ENCODE measurements at regions not wholly inside any gene's neighbourhood (a gene's known extent, or its start where the extent isn't known, plus 50 kb on each side); places are given as distances from the start of the nearest gene placed in this dataset.

DNA sequence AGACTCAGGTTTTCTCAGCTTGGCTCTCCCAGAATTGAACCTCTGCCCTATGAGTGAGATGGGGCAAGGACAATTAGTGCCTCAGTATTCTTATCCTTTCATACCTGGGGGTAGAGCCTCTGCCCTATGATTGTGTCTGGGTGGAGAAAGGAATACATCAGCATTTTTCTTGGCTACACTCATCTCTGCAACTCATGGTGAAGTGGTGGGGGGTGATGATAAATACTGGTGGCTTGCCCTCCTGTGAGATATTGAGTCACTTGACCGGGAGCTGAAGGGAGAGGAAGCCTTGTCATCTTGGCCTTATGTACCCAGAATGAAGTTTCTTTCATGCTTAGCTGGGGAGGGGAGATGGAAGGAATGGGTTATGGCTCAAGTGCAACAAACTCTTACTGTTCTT is 71.3 kb upstream of the ENOX2 start:
- H3K4me3 ChIP-seq = no peak overlapping the region
- H3K4me1 ChIP-seq (replicated peaks in 1 of 2) = no peaks in the 10 kb centered on the region
- WGBS, 10 experiments = 0 to 50% methylated on average over 1 of the region's 1 CpG; no CpG with 5 or more reads in 8 of the 10 experiments
- H3K27ac ChIP-seq = no peak overlapping the region
- in situ Hi-C loops (cut with MboI; ENCODE audit: low pct_unique_long_range_greater_than_20kb in 2 of 9, low sequenced_read_pairs in 9 of 9, unreplicated experiment in 9 of 9) = no loop called here
- ATAC-seq (replicated peaks in 6 of 8) = no peak

DNA sequence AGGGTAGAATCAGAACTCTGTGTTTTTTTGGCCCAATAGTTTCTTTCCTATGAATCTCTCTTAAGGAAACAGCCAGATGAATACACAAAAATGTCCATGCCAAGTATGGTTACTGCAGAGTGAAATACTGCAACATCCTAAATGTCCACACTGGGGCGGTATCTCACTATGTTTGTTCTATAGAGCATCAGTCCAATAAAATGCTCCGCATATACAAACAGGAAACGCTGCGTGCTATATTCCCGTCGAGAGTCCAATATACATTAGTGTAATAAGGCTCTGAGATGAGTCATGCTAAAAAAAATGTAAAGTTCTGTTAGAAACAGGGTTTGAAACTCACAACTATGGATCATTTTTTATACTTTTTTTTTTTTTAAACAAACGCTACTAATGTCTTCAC is 72.9 kb upstream of the ENOX2 start:
- 0 to 100% (median 14%) methylated on average over 1 to 7 of the region's 7 CpGs; no CpG with 5 or more reads in 3 of the 10 experiments for WGBS, 10 experiments
- H3K4me1 ChIP-seq (replicated peaks in 1 of 2) = no peaks in the 10 kb centered on the region
- peak; percentile 60 to 94 (median 72) for ATAC-seq (replicated peaks in 6 of 8)
- H3K4me3 ChIP-seq = no peak overlapping the region
- H3K27ac ChIP-seq = no peak overlapping the region
- in situ Hi-C loops (cut with MboI; ENCODE audit: low pct_unique_long_range_greater_than_20kb in 2 of 9, low sequenced_read_pairs in 9 of 9, unreplicated experiment in 9 of 9) = loop anchor here in 7 of 9 experiments (25.0 kb wide), 2 partner anchors 661 to 686 kb away; no protein-coding TSS in a partner anchor

DNA sequence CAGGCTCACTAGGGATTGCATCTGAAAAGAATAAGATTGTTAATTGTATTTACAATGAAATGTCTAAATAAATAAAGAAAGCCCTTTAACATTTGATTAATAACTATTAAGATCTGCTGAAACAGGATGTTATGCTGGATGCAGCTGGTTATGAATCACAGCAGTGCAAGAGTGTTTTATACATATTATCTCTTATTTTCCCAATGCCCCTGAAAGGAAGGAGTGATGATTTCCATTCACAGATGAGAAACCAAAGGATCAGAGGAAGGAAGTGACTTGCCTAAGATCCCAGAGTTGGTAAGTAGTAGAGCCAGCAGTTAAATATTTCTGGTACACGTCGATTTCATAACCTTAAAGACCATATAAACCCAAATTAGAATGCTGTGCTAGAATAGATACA is 76.3 kb upstream of the ARHGAP36 start:
- in situ Hi-C loops (cut with MboI; ENCODE audit: low pct_unique_long_range_greater_than_20kb in 2 of 9, low sequenced_read_pairs in 9 of 9, unreplicated experiment in 9 of 9) = loop anchor here in 7 of 9 experiments (25.0 kb wide), 2 partner anchors 655 to 680 kb away; no protein-coding TSS in a partner anchor
- 32 to 100% (median 70%) methylated on average over 1 to 2 of the region's 2 CpGs; no CpG with 5 or more reads in 6 of the 10 experiments for WGBS, 10 experiments
- ATAC-seq (replicated peaks in 6 of 8) = no peak

DNA sequence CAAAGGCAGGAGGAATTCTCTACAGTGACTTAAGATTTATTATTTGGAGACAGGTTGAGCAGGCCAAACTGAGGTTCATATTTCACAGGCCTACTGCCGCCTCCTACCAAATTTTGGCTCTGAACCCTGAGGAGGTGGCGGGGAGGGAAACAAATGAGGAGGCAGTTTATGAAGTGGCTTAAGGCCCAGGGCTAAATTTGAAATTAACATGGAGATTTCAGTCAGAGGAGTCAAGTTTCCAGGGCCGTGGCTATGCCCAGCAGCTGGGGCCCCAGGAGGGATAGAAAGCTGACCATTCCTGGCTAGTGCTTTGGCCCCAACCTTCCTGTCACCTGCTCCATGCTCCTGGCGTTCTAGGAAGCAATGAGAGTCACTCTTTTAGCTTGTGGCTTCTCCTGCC is 73.4 kb upstream of the ARHGAP36 start:
- peak in 3 of 8 experiments; percentile 73 to 98 (median 91) for ATAC-seq (replicated peaks in 6 of 8)
- WGBS, 10 experiments = 29 to 83% methylated on average over 1 to 4 of the region's 4 CpGs; no CpG with 5 or more reads in 8 of the 10 experiments
- H3K4me1 ChIP-seq (replicated peaks in 1 of 2) = no peaks in the 10 kb centered on the region
- no peak overlapping the region for H3K27ac ChIP-seq
- in situ Hi-C loops (cut with MboI; ENCODE audit: low pct_unique_long_range_greater_than_20kb in 2 of 9, low sequenced_read_pairs in 9 of 9, unreplicated experiment in 9 of 9) = loop anchor here in 7 of 9 experiments (25.0 kb wide), 2 partner anchors 653 to 678 kb away; no protein-coding TSS in a partner anchor
- H3K4me3 ChIP-seq = no peak overlapping the region

More for the DNA sequence above, 76.3 kb upstream of the ARHGAP36 start:
- no peak overlapping the region for H3K27ac ChIP-seq
- H3K4me1 ChIP-seq (replicated peaks in 1 of 2) = no peaks in the 10 kb centered on the region
- H3K4me3 ChIP-seq = no peak overlapping the region

DNA sequence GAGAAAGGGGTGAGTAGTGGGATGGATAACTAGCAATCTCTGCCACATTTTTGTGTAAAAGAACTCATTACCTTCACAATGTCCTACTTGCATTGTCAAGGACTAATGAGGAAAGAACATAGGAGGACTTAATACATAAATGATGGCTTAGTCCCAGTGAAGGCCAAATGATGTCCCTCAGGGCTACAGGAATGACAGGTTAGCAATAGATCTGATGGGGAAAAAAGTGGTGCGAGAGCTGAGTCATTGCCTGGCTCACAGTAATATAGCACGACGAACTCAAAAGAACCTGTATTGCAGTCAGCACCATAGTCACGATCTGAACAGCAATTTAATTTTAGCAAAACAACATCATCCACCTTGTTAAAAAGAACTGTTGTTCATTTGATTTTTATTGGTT is 70.9 kb upstream of the ARHGAP36 start:
- no peak overlapping the region for H3K27ac ChIP-seq

DNA sequence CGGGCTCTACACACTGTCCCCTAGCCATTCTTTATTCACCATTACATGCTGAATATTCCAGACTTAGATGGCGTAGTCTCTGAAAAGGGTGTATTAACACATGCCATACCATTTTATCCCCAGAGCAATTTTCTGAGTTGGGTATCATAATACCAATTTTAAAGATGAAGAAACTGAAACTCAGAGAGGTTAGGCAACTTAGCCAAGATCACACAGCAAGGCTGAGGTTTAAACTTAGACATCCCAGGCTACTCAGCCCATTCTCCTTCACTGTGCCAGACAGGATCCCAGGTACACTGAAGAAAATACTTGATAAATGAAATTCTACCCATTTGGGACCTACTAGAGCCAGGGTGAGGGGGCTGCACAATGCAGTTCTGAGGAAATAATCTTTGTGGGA is 67.4 kb upstream of the ARHGAP36 start:
- Histone ChIP-seq H3K4me3 (no peak overlapping the region), H3K27ac (no peak overlapping the region), H3K4me1 (replicated peaks in 1 of 2) (no peaks in the 10 kb centered on the region)
- in situ Hi-C loops (cut with MboI; ENCODE audit: low pct_unique_long_range_greater_than_20kb in 2 of 9, low sequenced_read_pairs in 9 of 9, unreplicated experiment in 9 of 9) = loop anchor here in 7 of 9 experiments (25.0 kb wide), 2 partner anchors 647 to 672 kb away; no protein-coding TSS in a partner anchor
- WGBS, 10 experiments = 0 to 86% (median 49%) methylated on average over 1 to 2 of the region's 2 CpGs; no CpG with 5 or more reads in 5 of the 10 experiments
- no peak for ATAC-seq (replicated peaks in 6 of 8)

More for the DNA sequence above, 70.9 kb upstream of the ARHGAP36 start:
- in situ Hi-C loops (cut with MboI; ENCODE audit: low pct_unique_long_range_greater_than_20kb in 2 of 9, low sequenced_read_pairs in 9 of 9, unreplicated experiment in 9 of 9) = loop anchor here in 7 of 9 experiments (25.0 kb wide), 2 partner anchors 650 to 675 kb away; no protein-coding TSS in a partner anchor
- ATAC-seq (replicated peaks in 6 of 8) = peak in 3 of 8 experiments; percentile 39 to 59 (median 52)
- Histone ChIP-seq H3K4me1 (replicated peaks in 1 of 2) (no peaks in the 10 kb centered on the region), H3K4me3 (no peak overlapping the region)
- WGBS, 10 experiments = 20 to 94% (median 45%) methylated on average over 1 to 4 of the region's 4 CpGs; no CpG with 5 or more reads in 5 of the 10 experiments

DNA sequence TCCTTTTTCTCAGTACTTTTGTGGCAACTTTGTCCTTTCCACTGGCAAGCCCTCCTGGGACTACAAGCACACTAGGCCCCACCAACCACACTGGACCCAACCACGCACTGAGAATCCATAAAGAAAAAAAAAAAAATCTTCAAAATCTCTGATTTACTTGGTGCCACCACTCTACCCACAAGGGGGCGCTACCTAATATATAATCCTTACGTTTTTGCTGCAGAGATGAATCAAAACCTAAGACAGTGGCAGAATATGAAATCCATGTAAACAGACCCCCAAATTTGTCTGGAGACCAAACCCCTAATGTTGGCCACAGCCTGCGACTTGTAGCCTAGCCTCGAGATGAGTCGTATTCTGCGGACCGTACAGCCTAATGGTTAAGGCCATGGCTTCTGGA is 63.5 kb upstream of the ARHGAP36 start:
- 0 to 75% (median 33%) methylated on average over 1 to 6 of the region's 8 CpGs; no CpG with 5 or more reads in 5 of the 10 experiments for WGBS, 10 experiments
- Histone ChIP-seq H3K27ac (no peak overlapping the region), H3K4me3 (no peak overlapping the region), H3K4me1 (replicated peaks in 1 of 2) (peaks cover 0 to 13% of the 10 kb centered on the region in 2 donors)
- no peak for ATAC-seq (replicated peaks in 6 of 8)
- in situ Hi-C loops (cut with MboI; ENCODE audit: low pct_unique_long_range_greater_than_20kb in 2 of 9, low sequenced_read_pairs in 9 of 9, unreplicated experiment in 9 of 9) = loop anchor here in 7 of 9 experiments (25.0 kb wide), 2 partner anchors 643 to 668 kb away; no protein-coding TSS in a partner anchor

DNA sequence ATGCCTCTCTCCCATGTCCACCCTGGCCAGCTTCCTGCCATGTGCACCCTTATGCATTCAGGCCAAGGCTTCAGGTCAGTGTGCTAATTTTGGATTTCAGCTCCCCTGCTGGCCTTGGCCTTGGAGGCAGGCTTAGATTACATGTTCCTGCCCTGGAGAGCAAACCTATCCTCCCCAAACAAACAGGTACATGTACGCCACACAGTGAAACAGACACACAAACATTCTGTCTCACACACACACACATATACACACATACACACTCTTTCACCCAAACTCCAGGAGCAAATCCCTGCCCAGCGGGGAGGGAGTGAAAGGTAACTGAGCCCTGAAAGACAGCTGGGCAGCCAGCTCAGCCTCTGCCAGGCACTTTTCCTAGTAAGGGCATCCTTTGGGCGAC is 62.7 kb upstream of the ARHGAP36 start:
- in situ Hi-C loops (cut with MboI; ENCODE audit: low pct_unique_long_range_greater_than_20kb in 2 of 9, low sequenced_read_pairs in 9 of 9, unreplicated experiment in 9 of 9) = loop anchor here in 7 of 9 experiments (25.0 kb wide), 2 partner anchors 642 to 667 kb away; no protein-coding TSS in a partner anchor
- WGBS, 10 experiments = 0% methylated on average over 1 of the region's 3 CpGs; no CpG with 5 or more reads in 9 of the 10 experiments
- peaks cover 0 to 13% of the 10 kb centered on the region in 2 donors for H3K4me1 ChIP-seq (replicated peaks in 1 of 2)
- no peak overlapping the region for H3K4me3 ChIP-seq
- no peak for ATAC-seq (replicated peaks in 6 of 8)
- H3K27ac ChIP-seq = no peak overlapping the region

DNA sequence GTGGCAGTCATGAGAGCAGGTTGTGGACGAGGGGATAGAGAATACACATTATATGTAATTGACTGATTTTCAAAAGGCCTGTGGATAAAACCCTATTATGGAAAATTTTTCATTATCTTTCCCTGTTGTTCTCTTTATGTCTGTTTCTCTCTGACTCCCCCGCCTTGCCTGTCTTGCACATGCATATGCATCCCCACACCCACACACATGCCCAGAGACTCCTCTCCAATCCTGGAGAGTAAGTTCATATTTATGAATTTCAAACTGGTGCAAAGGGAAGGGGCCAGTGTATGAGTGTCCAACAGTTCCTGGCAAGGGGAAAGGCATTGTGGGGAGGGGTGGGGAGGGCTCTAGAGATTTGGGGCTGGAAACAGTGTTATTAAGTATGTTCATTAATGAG is 60.8 kb upstream of the ARHGAP36 start:
- peak in 5 of 8 experiments; percentile 25 to 62 (median 51) for ATAC-seq (replicated peaks in 6 of 8)
- WGBS, 10 experiments = 0 to 50% (median 11%) methylated on average over 1 to 2 of the region's 2 CpGs; no CpG with 5 or more reads in 6 of the 10 experiments
- Histone ChIP-seq H3K27ac (no peak overlapping the region), H3K4me3 (no peak overlapping the region), H3K4me1 (replicated peaks in 1 of 2) (peaks cover 0 to 13% of the 10 kb centered on the region in 2 donors)
- in situ Hi-C loops (cut with MboI; ENCODE audit: low pct_unique_long_range_greater_than_20kb in 2 of 9, low sequenced_read_pairs in 9 of 9, unreplicated experiment in 9 of 9) = loop anchor here in 7 of 9 experiments (25.0 kb wide), 2 partner anchors 640 to 665 kb away; no protein-coding TSS in a partner anchor

DNA sequence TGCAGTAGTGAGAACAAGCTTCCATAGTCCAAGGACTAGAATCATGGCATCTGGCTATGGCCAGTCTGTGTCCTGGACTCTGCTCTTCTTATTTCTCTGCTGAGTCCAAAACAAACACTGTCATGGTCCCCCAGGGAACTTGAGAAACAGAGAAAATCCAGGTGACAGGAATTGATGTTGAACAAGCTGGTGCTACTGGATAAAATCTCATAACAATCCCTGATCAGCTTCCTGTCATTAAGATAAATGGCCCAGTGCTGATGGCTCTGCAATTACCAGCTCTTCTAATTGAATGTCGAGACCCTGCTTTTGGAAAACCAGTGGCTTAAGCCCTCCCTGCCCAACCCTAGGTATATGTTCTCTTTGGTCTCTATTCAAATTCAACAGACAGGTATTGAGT is 58.8 kb upstream of the ARHGAP36 start:
- no CpG with 5 or more reads among the region's 1 CpG for WGBS, 10 experiments
- Histone ChIP-seq H3K4me1 (replicated peaks in 1 of 2) (peaks cover 0 to 13% of the 10 kb centered on the region in 2 donors), H3K27ac (no peak overlapping the region), H3K4me3 (no peak overlapping the region)
- in situ Hi-C loops (cut with MboI; ENCODE audit: low pct_unique_long_range_greater_than_20kb in 2 of 9, low sequenced_read_pairs in 9 of 9, unreplicated experiment in 9 of 9) = loop anchor here in 7 of 9 experiments (25.0 kb wide), 2 partner anchors 638 to 663 kb away; no protein-coding TSS in a partner anchor
- no peak for ATAC-seq (replicated peaks in 6 of 8)
